Tibial nerve (tissue), 3 donors: ENCODE measurements at regions not wholly inside any gene's neighbourhood (a gene's known extent, or its start where the extent isn't known, plus 50 kb on each side); places are given as distances from the start of the nearest gene placed in this dataset.

Source experiments
- POLR2A ChIP-seq, 2 donors: fragments of 450-650 bp; IDR thresholded peaks; one replicate each; pipeline ENCODE4 v1.6.1; 2017; ENCODE audit warnings: antibody characterized with exemption in 2 of 2, mild to moderate bottlenecking in 2 of 2, moderate library complexity in 2 of 2
- TF ChIP-seq, protein P1 (sequence below), 5 experiments: fragments of 200-600 bp in 3 of 5; fragments of 450-650 bp in 2 of 5; sonication (generic) in 3 of 5; IDR thresholded peaks; one replicate each; pipeline ENCODE4 v1.5.1; 2016 to 2019; ENCODE audit warnings: antibody characterized with exemption in 5 of 5, mild to moderate bottlenecking in 3 of 5, moderate library complexity in 2 of 5

DNA sequence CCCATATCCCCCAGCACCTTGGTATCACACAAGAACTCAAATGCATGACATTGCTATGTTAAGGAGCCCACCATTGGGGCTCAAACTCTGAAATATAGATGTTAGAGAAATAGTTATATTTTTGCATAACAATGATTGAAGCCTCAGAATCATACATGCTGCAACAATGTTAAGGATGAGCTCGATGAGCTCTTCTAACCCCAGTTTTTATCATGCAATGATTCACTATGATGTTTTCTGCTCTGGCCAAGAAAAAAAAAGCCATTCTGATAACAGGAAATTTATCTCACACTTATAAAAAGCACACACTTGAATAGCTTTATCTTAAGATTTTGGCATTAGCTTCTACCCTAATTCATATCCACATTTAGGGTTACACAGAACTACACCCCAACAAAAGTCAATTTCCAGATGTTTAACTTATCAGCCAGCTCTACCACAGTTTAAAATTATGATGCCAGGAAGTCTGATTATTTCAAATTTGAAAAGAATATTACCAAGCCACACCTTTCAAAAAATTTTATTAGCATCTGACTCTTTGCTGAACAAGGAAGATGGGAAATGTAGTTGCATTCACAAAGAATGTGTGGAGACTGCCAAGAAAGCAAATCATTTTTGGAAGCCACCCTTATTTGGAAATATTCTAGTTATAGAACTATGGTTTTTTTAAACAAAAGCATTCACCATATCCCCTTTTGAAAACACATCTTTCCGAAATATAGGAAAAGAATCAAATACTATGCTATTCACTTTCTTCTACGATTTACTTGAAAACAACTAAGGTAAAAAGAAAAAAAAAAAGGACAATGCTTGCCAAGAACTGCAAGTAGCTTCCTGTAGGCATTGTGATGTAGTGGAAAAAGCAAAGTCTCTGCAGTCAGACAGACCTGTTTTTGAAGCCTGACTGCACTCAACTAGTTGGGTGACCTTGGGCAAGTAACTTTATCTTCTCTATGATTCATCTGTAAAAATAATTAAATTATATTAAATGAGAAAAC, 100.8 kb upstream of the PLS3 start:
- TF ChIP-seq, protein P1, sequence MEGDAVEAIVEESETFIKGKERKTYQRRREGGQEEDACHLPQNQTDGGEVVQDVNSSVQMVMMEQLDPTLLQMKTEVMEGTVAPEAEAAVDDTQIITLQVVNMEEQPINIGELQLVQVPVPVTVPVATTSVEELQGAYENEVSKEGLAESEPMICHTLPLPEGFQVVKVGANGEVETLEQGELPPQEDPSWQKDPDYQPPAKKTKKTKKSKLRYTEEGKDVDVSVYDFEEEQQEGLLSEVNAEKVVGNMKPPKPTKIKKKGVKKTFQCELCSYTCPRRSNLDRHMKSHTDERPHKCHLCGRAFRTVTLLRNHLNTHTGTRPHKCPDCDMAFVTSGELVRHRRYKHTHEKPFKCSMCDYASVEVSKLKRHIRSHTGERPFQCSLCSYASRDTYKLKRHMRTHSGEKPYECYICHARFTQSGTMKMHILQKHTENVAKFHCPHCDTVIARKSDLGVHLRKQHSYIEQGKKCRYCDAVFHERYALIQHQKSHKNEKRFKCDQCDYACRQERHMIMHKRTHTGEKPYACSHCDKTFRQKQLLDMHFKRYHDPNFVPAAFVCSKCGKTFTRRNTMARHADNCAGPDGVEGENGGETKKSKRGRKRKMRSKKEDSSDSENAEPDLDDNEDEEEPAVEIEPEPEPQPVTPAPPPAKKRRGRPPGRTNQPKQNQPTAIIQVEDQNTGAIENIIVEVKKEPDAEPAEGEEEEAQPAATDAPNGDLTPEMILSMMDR (IDR thresholded peaks at IDR 0.05) = no peak
- TF ChIP-seq POLR2A (IDR thresholded peaks at IDR 0.05) = no peak
